Ovary (tissue), 3 donors: ENCODE measurements at regions not wholly inside any gene's neighbourhood (a gene's known extent, or its start where the extent isn't known, plus 50 kb on each side); places are given as distances from the start of the nearest gene placed in this dataset.

Experiments
- CTCF ChIP-seq, 3 donors: fragments of 450-650 bp in 2 of 3; fragments of 200-600 bp in 1 of 3; IDR thresholded peaks; one replicate each; pipeline versions ENCODE4 v1.5.1 to v1.8.0; 2016 to 2022; ENCODE audit warnings: antibody characterized with exemption in 3 of 3, mild to moderate bottlenecking in 1 of 3
- POLR2A ChIP-seq: fragments of 450-650 bp; IDR thresholded peaks from one replicate; pipeline ENCODE4 v1.6.1; 2017; ENCODE audit warnings: antibody characterized with exemption, mild to moderate bottlenecking, moderate library complexity
- donor health status: DM: no; HTN: no; CAD: no.

- TF ChIP-seq CTCF (IDR thresholded peaks at IDR 0.05) = no peak
- TF ChIP-seq POLR2A = no peak
Measured at GRCh38 chr20:22908944-22909343, 126.2 kb upstream of the SSTR4 start.
